MCF 10A (cell line): ENCODE measurements at regions not wholly inside any gene's neighbourhood (a gene's known extent, or its start where the extent isn't known, plus 50 kb on each side); places are given as distances from the start of the nearest gene placed in this dataset.

Source experiments
- BruUV-seq: library from RNA; stranded (reverse); fragments of 400-500 nt; replicated peaks from 2 replicates; lab custom pipeline; 2021; lab: Mats Ljungman, UMichigan
- CTCF ChIA-PET: fragments of 300-600 bp; sonication (Branson Sonifier 250); formaldehyde crosslinking; extraction: SDS; loops from one replicate; lab custom pipeline; 2021; ENCODE audit warnings: antibody characterized with exemption, inconsistent platforms; lab: Yijun Ruan, JAX
- POLR2A ChIA-PET: fragments of 300-600, 350-650 bp; sonication (Branson Sonifier 250); formaldehyde crosslinking; extraction: SDS; loops from one replicate; lab custom pipeline; 2020; ENCODE audit warnings: antibody characterized with exemption, inconsistent platforms; lab: Yijun Ruan, JAX
- DNase-seq: peaks from one replicate; pipeline ENCODE4 v3.0.0-alpha.2; 2018; ENCODE audit not compliant: unreplicated experiment
- H3K27ac Mint-ChIP-seq: one replicate; pipeline ENCODE4 v1.8.0; 2022; ENCODE audit warnings: mild to moderate bottlenecking, low read depth, mixed read lengths; ENCODE audit not compliant: unreplicated experiment
- H3K27me3 Mint-ChIP-seq: one replicate; pipeline ENCODE4 v1.8.0; 2022; ENCODE audit warnings: mixed read lengths; ENCODE audit not compliant: insufficient read depth, unreplicated experiment
- H3K36me3 Mint-ChIP-seq: one replicate; pipeline ENCODE4 v1.8.0; 2022; ENCODE audit warnings: mild to moderate bottlenecking, moderate library complexity, mixed read lengths; ENCODE audit not compliant: insufficient read depth, unreplicated experiment
- H3K4me1 Mint-ChIP-seq: one replicate; pipeline ENCODE4 v1.8.0; 2022; ENCODE audit warnings: mixed read lengths; ENCODE audit not compliant: insufficient read depth, unreplicated experiment
- H3K4me3 Mint-ChIP-seq: one replicate; pipeline ENCODE4 v1.8.0; 2022; ENCODE audit warnings: mild to moderate bottlenecking, moderate library complexity, mixed read lengths; ENCODE audit not compliant: unreplicated experiment
- H3K9me3 Mint-ChIP-seq: one replicate; pipeline ENCODE4 v1.8.0; 2022; ENCODE audit warnings: mixed read lengths; ENCODE audit not compliant: unreplicated experiment
- CTCF ChIP-seq: fragments of 200-600 bp; IDR thresholded peaks from one replicate; pipeline ENCODE4 v1.8.0; 2022; ENCODE audit warnings: antibody characterized with exemption, mild to moderate bottlenecking; ENCODE audit not compliant: unreplicated experiment
- intact Hi-C: fragments of 100-400 bp; cut with micrococcal nuclease; formaldehyde crosslinking; loops from 2 replicates; pipeline ENCODE4 v1.14.1; 2022

GRCh38 chr7:109003742-109004141 is 434.1 kb downstream of the DNAJB9 start:
- no peak overlapping the region for H3K27ac Mint-ChIP-seq
- POLR2A ChIA-PET: no interaction called here
- TF ChIP-seq CTCF: no peak
- intact Hi-C loops: no loop called here
- DNase-seq: no peak
- H3K9me3 Mint-ChIP-seq: no peaks in the 10 kb centered on the region
- H3K4me3 Mint-ChIP-seq: no peak overlapping the region
- H3K27me3 Mint-ChIP-seq: peaks cover 74% of the 10 kb centered on the region
- CTCF ChIA-PET: no interaction called here
- BruUV-seq: no TSS peak
- H3K4me1 Mint-ChIP-seq: no peaks in the 10 kb centered on the region
- H3K36me3 Mint-ChIP-seq: no peaks in the 10 kb centered on the region

GRCh38 chr7:109009636-109010035 is 440.0 kb downstream of the DNAJB9 start:
- H3K36me3 Mint-ChIP-seq: no peaks in the 10 kb centered on the region
- H3K27me3 Mint-ChIP-seq: peaks cover 57% of the 10 kb centered on the region
- H3K27ac Mint-ChIP-seq: no peak overlapping the region
- BruUV-seq: no TSS peak
- ChIA-PET CTCF (no interaction called here), POLR2A (no interaction called here)
- intact Hi-C loops: no loop called here
- TF ChIP-seq CTCF: no peak
- H3K9me3 Mint-ChIP-seq: no peaks in the 10 kb centered on the region
- no peaks in the 10 kb centered on the region for H3K4me1 Mint-ChIP-seq
- H3K4me3 Mint-ChIP-seq: no peak overlapping the region
- no peak for DNase-seq

- H3K36me3 Mint-ChIP-seq: no peaks in the 10 kb centered on the region
- no peak overlapping the region for H3K27ac Mint-ChIP-seq
- no peak overlapping the region for H3K4me3 Mint-ChIP-seq
- no peaks in the 10 kb centered on the region for H3K4me1 Mint-ChIP-seq
- BruUV-seq: no TSS peak
- no peak for TF ChIP-seq CTCF
- H3K27me3 Mint-ChIP-seq: peaks cover 51% of the 10 kb centered on the region
- CTCF ChIA-PET: interaction anchor here (0.7 kb wide), 1 partner anchor 306 kb away, joined by 4 read pairs; no protein-coding TSS in a partner anchor
- DNase-seq: no peak
- intact Hi-C loops: no loop called here
- POLR2A ChIA-PET: no interaction called here
- H3K9me3 Mint-ChIP-seq: no peaks in the 10 kb centered on the region
Observed at GRCh38 chr7:109020251-109020650, 450.6 kb downstream of the DNAJB9 start.

- Mint-ChIP-seq H3K4me3 (no peak overlapping the region), H3K4me1 (no peaks in the 10 kb centered on the region), H3K9me3 (no peaks in the 10 kb centered on the region), H3K27ac (no peak overlapping the region), H3K27me3 (peaks cover 51% of the 10 kb centered on the region), H3K36me3 (no peaks in the 10 kb centered on the region)
- intact Hi-C loops: no loop called here
- CTCF ChIA-PET: no interaction called here
- no TSS peak for BruUV-seq
- DNase-seq: no peak
- no peak for TF ChIP-seq CTCF
- POLR2A ChIA-PET: no interaction called here
Observed at GRCh38 chr7:109021390-109021789, 451.7 kb downstream of the DNAJB9 start.
